HepG2 (cell line): ENCODE measurements at regions not wholly inside any gene's neighbourhood (a gene's known extent, or its start where the extent isn't known, plus 50 kb on each side); places are given as distances from the start of the nearest gene placed in this dataset.

Experiments used
- ATAC-seq: fragments of 200-7000 bp; cut with Tn5 transposase; 3 replicates; pipeline ENCODE4 v1.9.1; 2020; ENCODE audit warnings: mild to moderate bottlenecking, moderate library complexity
- BruUV-seq: library from RNA; stranded (reverse); fragments of 400-500 nt; replicated peaks from 2 replicates; lab custom pipeline; 2021; lab: Mats Ljungman, UMichigan
- CTCF ChIA-PET: fragments of 300-600 bp; formaldehyde crosslinking; extraction: SDS; loops from one replicate; lab custom pipeline; 2021; ENCODE audit warnings: low total read pairs, inconsistent platforms, low intra/inter-chr PET ratio; lab: Yijun Ruan, JAX
- POLR2A ChIA-PET: fragments of 350-600 bp; sonication (Branson Sonifier 250); formaldehyde crosslinking; loops from one replicate; lab custom pipeline; 2020; ENCODE audit warnings: antibody characterized with exemption, inconsistent platforms; lab: Yijun Ruan, JAX
- DNase-seq: peaks from one replicate; pipeline ENCODE4 v3.0.0-alpha.2; 2015; ENCODE audit warnings: low spot score
- FAIRE-seq: peaks from 3 replicates; lab custom pipeline; 2011; peaks lifted over from hg19 to GRCh38; lab: Jason Lieb, UNC
- H2AFZ ChIP-seq: one replicate; pipeline ENCODE4 v1.6.1; 2011; ENCODE audit warnings: low read length, inconsistent platforms
- H3K27ac ChIP-seq: fragments of 300-600 bp; 3 replicates; pipeline ENCODE4 v1.8.0; 2011; ENCODE audit warnings: mixed run types, mild to moderate bottlenecking, mixed read lengths, low read length, inconsistent platforms; ENCODE audit not compliant: insufficient read depth; ENCODE audit errors: extremely low read length
- H3K27me3 ChIP-seq, 2 experiments: fragments of 200-600 bp in 1 of 2; 2 replicates in 1 of 2; 3 replicates in 1 of 2; pipeline versions ENCODE4 v1.6.0 to v1.8.0; 2011; ENCODE audit warnings: low read length in 2 of 2, mild to moderate bottlenecking in 2 of 2, moderate library complexity in 2 of 2, inconsistent platforms in 1 of 2; ENCODE audit not compliant: insufficient read depth in 2 of 2, control insufficient read depth in 1 of 2
- H3K36me3 ChIP-seq, 2 experiments: fragments of 200-600 bp in 1 of 2; replicated peaks in 1 of 2; 2 replicates in 1 of 2; 3 replicates in 1 of 2; pipeline versions ENCODE4 v1.5.1 to v1.8.0; 2011; ENCODE audit warnings: low read length in 2 of 2, inconsistent platforms in 1 of 2; ENCODE audit not compliant: insufficient read depth in 2 of 2, control insufficient read depth in 1 of 2
- H3K4me1 ChIP-seq: 2 replicates; pipeline ENCODE4 v1.5.1; 2012; ENCODE audit warnings: low read length, inconsistent platforms; ENCODE audit not compliant: insufficient read depth
- H3K4me2 ChIP-seq: 2 replicates; pipeline ENCODE4 v1.6.0; 2011; ENCODE audit warnings: low read depth, low read length, inconsistent platforms
- H3K4me3 ChIP-seq, 3 experiments: fragments of 200-600 bp in 1 of 3; sonication (generic), shearing (Covaris generic) in 1 of 3; replicated peaks in 1 of 3; 2 replicates each; pipeline ENCODE4 v1.5.1; 2011 to 2016; ENCODE audit warnings: low read length in 3 of 3, inconsistent platforms in 2 of 3, low read depth in 2 of 3, mild to moderate bottlenecking in 2 of 3, control low read depth in 1 of 3, mixed read lengths in 1 of 3; ENCODE audit not compliant: insufficient read depth in 1 of 3
- H3K79me2 ChIP-seq: one replicate; pipeline ENCODE4 v1.6.1; 2011; ENCODE audit warnings: low read length, inconsistent platforms; ENCODE audit not compliant: insufficient read depth
- H3K9ac ChIP-seq: 2 replicates; pipeline ENCODE4 v1.6.0; 2011; ENCODE audit warnings: mild to moderate bottlenecking, low read depth, low read length, inconsistent platforms; ENCODE audit not compliant: insufficient read depth
- H3K9me3 ChIP-seq: 2 replicates; pipeline ENCODE4 v1.5.1; 2012; ENCODE audit warnings: mild to moderate bottlenecking, low read length
- H4K20me1 ChIP-seq: 2 replicates; pipeline ENCODE4 v1.6.0; 2011; ENCODE audit warnings: inconsistent platforms, mild to moderate bottlenecking, low read length, moderate library complexity; ENCODE audit not compliant: insufficient read depth
- FIP1L1 ChIP-seq: fragments of 200-400 bp; formaldehyde crosslinking; IDR thresholded peaks from 2 replicates; pipeline ENCODE4 v1.6.1; 2018; ENCODE audit warnings: low read depth, mild to moderate bottlenecking, low read length, moderate library complexity, borderline replicate concordance; ENCODE audit not compliant: insufficient read depth
- GPN1 ChIP-seq: sonication (generic); formaldehyde crosslinking; IDR thresholded peaks from 2 replicates; pipeline ENCODE4 v1.5.1; 2020; ENCODE audit warnings: missing genetic modification reagents, borderline replicate concordance
- HMG20A ChIP-seq: IDR thresholded peaks from 2 replicates; pipeline ENCODE4 v1.6.1; 2016; ENCODE audit warnings: borderline replicate concordance
- HNRNPLL ChIP-seq: fragments of 200-400 bp; formaldehyde crosslinking; IDR thresholded peaks from 2 replicates; pipeline ENCODE4 v1.6.1; 2017; ENCODE audit warnings: mild to moderate bottlenecking, low read depth, low read length; ENCODE audit not compliant: poor library complexity, severe bottlenecking
- KLF16 ChIP-seq, 2 experiments: sonication (generic) in 1 of 2; formaldehyde crosslinking in 1 of 2; IDR thresholded peaks; 2 replicates each; pipeline versions ENCODE4 v1.6.1 to v1.8.0; 2016 to 2023; ENCODE audit warnings: missing genetic modification reagents in 2 of 2, missing compliant biosample characterization in 1 of 2
- KMT2B ChIP-seq: IDR thresholded peaks from 2 replicates; pipeline ENCODE4 v1.6.1; 2016; ENCODE audit warnings: missing genetic modification reagents, missing compliant biosample characterization
- TEAD2 ChIP-seq: sonication (generic); formaldehyde crosslinking; IDR thresholded peaks from 2 replicates; pipeline ENCODE4 v1.9.0; 2021; ENCODE audit warnings: missing genetic modification reagents
- THAP11 ChIP-seq: IDR thresholded peaks from 2 replicates; pipeline ENCODE4 v1.6.1; 2016; ENCODE audit warnings: missing biosample characterization, missing genetic modification reagents
- TRIM24 ChIP-seq: sonication (generic); formaldehyde crosslinking; IDR thresholded peaks from 2 replicates; pipeline ENCODE4 v1.8.0; 2022; ENCODE audit warnings: mild to moderate bottlenecking, missing genetic modification reagents
- YEATS4 ChIP-seq: sonication (generic); formaldehyde crosslinking; IDR thresholded peaks from 2 replicates; pipeline ENCODE4 v1.4.0; 2020; ENCODE audit warnings: missing genetic modification reagents, borderline replicate concordance
- ZBTB38 ChIP-seq: sonication (generic); formaldehyde crosslinking; IDR thresholded peaks from 2 replicates; pipeline ENCODE4 v1.5.1; 2020; ENCODE audit warnings: mild to moderate bottlenecking, missing genetic modification reagents
- ZNF264 ChIP-seq: sonication (generic); formaldehyde crosslinking; IDR thresholded peaks from 2 replicates; pipeline ENCODE4 v1.4.0; 2020; ENCODE audit warnings: missing genetic modification reagents
- ZNF317 ChIP-seq: sonication (generic); formaldehyde crosslinking; IDR thresholded peaks from 2 replicates; pipeline ENCODE4 v1.5.0; 2020; ENCODE audit warnings: mild to moderate bottlenecking, missing genetic modification reagents
- ZNF496 ChIP-seq: sonication (generic); formaldehyde crosslinking; IDR thresholded peaks from 2 replicates; pipeline ENCODE4 v1.8.1; 2023; ENCODE audit warnings: mild to moderate bottlenecking, moderate library complexity, missing genetic modification reagents; ENCODE audit not compliant: insufficient replicate concordance
- ZNF7 ChIP-seq: IDR thresholded peaks from 2 replicates; pipeline ENCODE4 v1.6.1; 2016; ENCODE audit warnings: missing biosample characterization, missing genetic modification reagents
- ZNF792 ChIP-seq: IDR thresholded peaks from 2 replicates; pipeline ENCODE4 v1.6.1; 2016
- ZNF891 ChIP-seq: sonication (generic); formaldehyde crosslinking; IDR thresholded peaks from 2 replicates; pipeline ENCODE4 v1.5.0; 2020; ENCODE audit warnings: mild to moderate bottlenecking, missing genetic modification reagents
- WGBS: methylation state at CpG from one replicate; pipeline ENCODE4 v1.1.6; 2017; ENCODE audit warnings: low lambda C conversion rate; 5-methylcytosine and 5-hydroxymethylcytosine counted together
- in situ Hi-C: cut with HindIII; loops from 2 replicates; pipeline ENCODE4 v1.10.0; 2017; ENCODE audit warnings: low pct_unique_long_range_greater_than_20kb; ENCODE audit not compliant: extremely low pct_ligation_motif_present
- intact Hi-C: fragments of 100-400 bp; cut with micrococcal nuclease; formaldehyde crosslinking; loops from one replicate; pipeline ENCODE4 v1.10.0; 2022; ENCODE audit not compliant: unreplicated experiment
- TF ChIP-seq, protein P1 (sequence below): IDR thresholded peaks from 2 replicates; pipeline ENCODE4 v1.6.1; 2016; ENCODE audit warnings: missing genetic modification reagents, missing compliant biosample characterization

DNA sequence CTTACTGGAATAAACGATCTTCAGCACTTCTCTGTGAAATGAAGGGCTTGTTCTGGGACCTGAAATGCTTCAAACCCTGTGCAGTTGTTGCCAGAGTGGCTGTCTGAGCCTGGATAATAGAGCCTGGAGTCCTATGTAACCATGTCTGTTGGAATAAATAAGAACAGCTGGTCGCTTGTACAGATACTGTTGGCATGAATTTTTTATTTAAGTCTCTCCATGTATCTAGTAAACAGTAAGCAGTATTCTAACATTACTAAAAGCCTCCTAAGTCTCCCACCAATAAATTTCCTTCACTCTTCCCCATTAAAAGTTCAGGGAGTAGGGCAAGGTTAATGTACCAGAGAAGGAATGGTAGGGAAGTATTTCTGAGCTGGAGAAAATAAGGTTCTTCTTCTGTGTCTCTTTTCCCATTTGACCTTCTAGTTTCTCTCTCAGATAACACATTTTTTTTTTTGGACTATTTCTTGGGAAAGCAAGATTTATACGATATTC, 227.5 kb downstream of the PRL start:
- Histone ChIP-seq H3K4me3 (no peak overlapping the region), H3K4me1 (no peaks in the 10 kb centered on the region), H3K9ac (no peak overlapping the region), H3K79me2 (no peaks in the 10 kb centered on the region), H3K9me3 (no peaks in the 10 kb centered on the region), H2AFZ (no peak overlapping the region), H3K4me2 (no peak overlapping the region), H3K27ac (no peak overlapping the region), H3K27me3 (no peaks in the 10 kb centered on the region), H4K20me1 (no peaks in the 10 kb centered on the region), H3K36me3 (no peaks in the 10 kb centered on the region)
- in situ Hi-C loops (no loop called here), intact Hi-C loops (no loop called here)
- POLR2A ChIA-PET: no interaction called here
- ATAC-seq: no peak
- no peak for DNase-seq
- FAIRE-seq: no peak
- no TSS peak for BruUV-seq
- CTCF ChIA-PET: no interaction called here
- TF ChIP-seq TEAD2 (no peak), KMT2B (no peak), ZNF891 (CRISPR knock-in tag) (no peak), ZNF264 (CRISPR knock-in tag) (no peak), ZBTB38 (CRISPR knock-in tag) (no peak), ZNF317 (no peak), YEATS4 (no peak), FIP1L1 (no peak), TRIM24 (CRISPR knock-in tag) (no peak), HMG20A (no peak), ZNF7 (CRISPR knock-in tag) (no peak), KLF16 (CRISPR knock-in tag; IDR thresholded peaks at IDR 0.05) (no peak), THAP11 (CRISPR knock-in tag) (no peak), GPN1 (CRISPR knock-in tag) (no peak), ZNF792 (no peak), HNRNPLL (no peak), ZNF496 (CRISPR knock-in tag) (no peak)
- TF ChIP-seq, protein P1, sequence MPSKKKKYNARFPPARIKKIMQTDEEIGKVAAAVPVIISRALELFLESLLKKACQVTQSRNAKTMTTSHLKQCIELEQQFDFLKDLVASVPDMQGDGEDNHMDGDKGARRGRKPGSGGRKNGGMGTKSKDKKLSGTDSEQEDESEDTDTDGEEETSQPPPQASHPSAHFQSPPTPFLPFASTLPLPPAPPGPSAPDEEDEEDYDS (CRISPR knock-in tag): no peak
- 1% methylated on average over 3 of the region's 3 CpGs for WGBS
